ENCODE measurements at regions not wholly inside any gene's neighbourhood (a gene's known extent, or its start where the extent isn't known, plus 50 kb on each side); places are given as distances from the start of the nearest gene placed in this dataset.
"Not testable (repeated sequence)": the region's sequence is repeated elsewhere in the genome, so short reads cannot be mapped to it uniquely, and the experiment has no call there.

DNA sequence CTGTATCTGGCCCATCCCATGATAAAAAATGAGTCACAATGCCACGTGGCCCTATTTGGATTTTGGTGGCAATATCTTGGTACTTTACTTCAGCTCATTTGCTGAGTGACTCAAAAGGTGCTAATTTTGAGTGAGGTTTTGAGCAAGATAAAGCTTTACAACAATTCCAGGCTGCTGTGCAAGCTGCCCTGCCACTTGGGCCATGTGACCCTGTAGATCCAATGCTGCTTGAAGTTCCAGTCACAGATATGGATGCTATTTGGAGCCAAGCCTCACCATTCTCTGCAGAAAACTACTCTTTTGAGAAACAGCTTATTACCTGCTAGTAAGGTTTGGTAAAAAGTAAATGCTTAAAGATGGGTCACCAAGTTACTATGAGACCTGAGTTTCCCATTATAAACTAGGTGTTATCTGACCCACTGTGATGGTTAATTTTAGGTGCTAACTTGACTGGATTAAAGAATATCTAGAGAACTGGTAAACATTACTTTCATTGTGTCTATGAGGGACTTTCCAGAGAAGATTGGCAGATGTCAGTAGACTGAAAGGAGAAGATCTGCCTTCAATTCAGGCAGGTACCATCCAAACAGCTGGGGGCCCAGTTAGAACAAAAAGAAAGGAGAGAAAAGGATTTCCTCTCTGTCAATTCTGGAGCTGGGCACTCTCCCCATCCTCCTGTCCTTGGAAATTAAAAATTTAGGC, 1083.9 kb downstream of the DIPK2A start:
- no peak for DNase-seq (ENCODE audit: low spot score in 2 of 2)
- no peaks in the 10 kb centered on the region for H3K36me3 Mint-ChIP-seq
- H3K9me3 Mint-ChIP-seq: peaks cover 7 to 11% of the 10 kb centered on the region in 2 donors
- no peak overlapping the region for H3K27ac Mint-ChIP-seq
- ATAC-seq: no peak

DNA sequence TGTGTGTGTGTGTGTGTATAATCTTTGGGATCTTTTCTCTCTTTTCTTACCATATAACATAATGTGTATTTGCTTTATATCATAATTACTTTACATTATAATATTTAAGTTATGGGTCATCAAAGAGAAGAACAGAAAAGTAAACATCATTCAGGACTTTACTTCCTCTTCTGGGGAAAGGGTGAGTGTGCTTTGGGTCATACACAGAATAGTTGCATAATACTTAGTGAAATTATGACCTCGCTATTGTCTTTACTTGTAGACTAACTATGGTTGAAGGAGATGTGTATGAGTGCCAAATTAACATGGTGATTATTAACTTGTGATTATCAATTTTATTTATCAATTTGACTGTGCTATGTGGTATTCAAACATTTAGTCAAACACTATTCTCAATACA, 1086.9 kb downstream of the DIPK2A start:
- Mint-ChIP-seq H3K9me3 (peaks cover 11 to 23% of the 10 kb centered on the region in 2 donors), H3K27ac (no peak overlapping the region), H3K36me3 (peaks cover 0 to 6% of the 10 kb centered on the region in 2 donors)
- DNase-seq (ENCODE audit: low spot score in 2 of 2): no peak
- no peak for ATAC-seq

DNA sequence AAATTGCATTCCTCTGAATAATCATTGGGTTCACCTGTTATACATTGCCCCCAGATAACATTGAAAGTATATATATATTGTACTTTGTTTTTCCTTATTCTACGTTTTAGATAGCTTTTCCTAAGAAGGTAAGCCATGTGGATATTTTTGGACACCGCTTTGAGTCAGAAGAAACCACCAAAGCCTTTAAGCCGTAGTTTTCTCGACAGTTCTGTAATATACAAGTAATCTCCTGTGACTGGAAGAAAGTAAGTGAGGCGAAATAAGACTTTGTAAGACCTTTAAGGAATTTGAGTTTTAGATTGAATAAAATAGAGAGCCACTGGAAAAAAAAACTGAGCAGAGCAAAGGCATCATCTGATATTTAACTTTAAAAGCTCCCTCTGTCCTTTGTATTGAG, 1092.0 kb downstream of the DIPK2A start:
- DNase-seq (ENCODE audit: low spot score in 2 of 2) (no peak), ATAC-seq (no peak)
- Mint-ChIP-seq H3K36me3 (peaks cover 0 to 15% of the 10 kb centered on the region in 2 donors), H3K27ac (no peak overlapping the region), H3K9me3 (peaks cover 11 to 12% of the 10 kb centered on the region in 2 donors)

DNA sequence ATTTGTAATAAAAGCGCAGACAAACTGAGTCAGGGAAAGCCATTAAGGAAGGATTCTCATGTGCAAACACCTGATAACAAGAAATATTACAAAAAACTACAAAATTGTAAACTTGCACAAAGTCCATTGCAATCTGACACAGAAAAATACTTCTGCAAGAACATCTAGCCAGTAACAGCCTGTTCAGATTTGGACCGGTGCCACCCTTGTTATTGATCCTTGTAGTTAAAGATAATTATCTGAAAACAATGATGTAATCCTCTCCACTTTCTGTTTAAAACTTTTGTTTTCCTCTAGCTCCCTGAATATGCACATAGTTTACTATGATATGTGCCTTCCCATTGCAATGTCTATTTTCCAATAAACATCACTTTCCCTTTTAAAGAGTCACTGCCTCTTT, 1090.2 kb downstream of the PLOD2 start:
- Mint-ChIP-seq H3K27ac (no peak overlapping the region), H3K36me3 (no peaks in the 10 kb centered on the region), H3K9me3 (peaks cover 6 to 7% of the 10 kb centered on the region in 2 donors)
- DNase-seq (ENCODE audit: low spot score in 2 of 2) (no peak), ATAC-seq (no peak)

DNA sequence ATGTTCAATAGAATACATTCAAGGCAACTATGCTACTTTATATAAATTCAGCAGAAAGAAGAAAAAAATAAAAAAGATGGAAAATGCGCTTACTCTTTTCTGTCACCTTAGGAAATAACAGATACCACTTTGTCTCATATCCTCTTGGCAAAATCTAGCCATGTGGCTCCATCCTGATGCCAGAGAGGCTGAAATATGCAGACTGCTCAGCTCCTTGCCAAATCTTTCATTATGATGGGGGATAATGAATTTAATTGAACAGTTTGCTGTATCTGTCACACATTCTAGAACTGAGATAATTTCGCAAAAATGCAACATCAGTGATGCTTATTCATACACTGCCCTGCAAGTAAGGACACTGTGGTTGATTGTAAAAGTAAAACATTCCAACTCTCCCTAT, 1081.5 kb downstream of the PLOD2 start:
- DNase-seq (ENCODE audit: low spot score in 2 of 2) (no peak), ATAC-seq (no peak)
- Mint-ChIP-seq H3K27ac (no peak overlapping the region), H3K9me3 (no peaks in the 10 kb centered on the region), H3K36me3 (no peaks in the 10 kb centered on the region)

DNA sequence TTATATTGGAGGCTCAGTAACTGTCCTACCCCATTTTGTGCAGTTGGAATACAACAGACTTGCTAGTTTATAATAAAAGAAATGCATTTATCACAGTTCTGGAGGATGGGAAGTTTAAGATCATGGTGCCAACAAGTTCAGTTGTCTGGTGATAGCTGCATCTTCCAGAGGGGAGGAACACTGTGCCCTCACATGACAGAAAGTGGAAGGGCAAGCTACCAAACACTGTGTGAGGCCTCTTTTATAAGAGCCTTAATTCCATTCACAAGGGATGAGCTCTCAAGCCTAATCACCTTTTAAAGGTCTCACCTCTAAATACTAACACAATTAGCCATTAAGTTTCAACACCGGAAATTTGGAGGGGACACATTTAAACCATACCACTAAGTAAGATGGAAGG, 1073.9 kb downstream of the PLOD2 start:
- Mint-ChIP-seq H3K36me3 (no peaks in the 10 kb centered on the region), H3K9me3 (no peaks in the 10 kb centered on the region), H3K27ac (no peak overlapping the region)
- no peak for DNase-seq (ENCODE audit: low spot score in 2 of 2)
- no peak for ATAC-seq

DNA sequence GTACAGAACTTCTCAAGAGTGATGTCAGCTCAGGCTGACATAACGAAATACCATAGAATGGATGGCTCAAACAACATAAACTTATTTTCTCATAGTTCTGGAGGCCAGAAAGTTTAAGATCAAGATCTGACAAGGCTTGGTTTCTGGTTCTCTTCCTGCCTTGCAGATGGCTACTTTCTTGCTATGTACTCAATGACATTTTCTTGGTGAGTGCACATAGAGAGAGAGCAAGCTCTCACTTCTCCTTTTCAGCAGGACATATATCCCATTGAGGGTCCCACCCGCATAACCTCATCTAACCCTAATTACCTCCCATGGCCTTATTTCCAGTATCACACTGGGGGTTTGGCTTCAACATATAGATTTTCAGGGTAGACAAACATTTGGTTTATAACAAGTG, 1072.1 kb downstream of the PLOD2 start:
- Mint-ChIP-seq H3K27ac (no peak overlapping the region), H3K36me3 (no peaks in the 10 kb centered on the region), H3K9me3 (peaks cover 0 to 5% of the 10 kb centered on the region in 2 donors)
- ATAC-seq (no peak), DNase-seq (ENCODE audit: low spot score in 2 of 2) (no peak)

DNA sequence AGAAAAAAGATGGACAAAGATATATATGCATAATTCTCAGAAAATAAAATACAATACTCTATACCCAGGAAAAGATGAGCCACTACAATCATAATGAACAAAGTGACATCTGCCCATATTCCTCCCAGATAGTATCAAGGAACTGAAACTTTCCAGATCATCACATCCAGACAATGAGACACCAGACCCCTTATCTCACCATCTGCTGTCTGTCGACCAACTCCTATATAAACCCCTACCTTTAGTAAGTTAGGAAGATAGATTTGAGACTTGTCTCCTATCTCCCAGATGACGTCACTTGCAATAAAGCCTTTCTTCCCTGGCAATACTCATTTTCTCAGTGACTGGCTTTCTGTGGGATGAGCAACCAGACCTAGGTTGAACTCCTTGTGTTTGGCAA, 1071.6 kb downstream of the PLOD2 start:
- H3K9me3 Mint-ChIP-seq: peaks cover 0 to 5% of the 10 kb centered on the region in 2 donors
- H3K27ac Mint-ChIP-seq: no peak overlapping the region
- H3K36me3 Mint-ChIP-seq: no peaks in the 10 kb centered on the region

DNA sequence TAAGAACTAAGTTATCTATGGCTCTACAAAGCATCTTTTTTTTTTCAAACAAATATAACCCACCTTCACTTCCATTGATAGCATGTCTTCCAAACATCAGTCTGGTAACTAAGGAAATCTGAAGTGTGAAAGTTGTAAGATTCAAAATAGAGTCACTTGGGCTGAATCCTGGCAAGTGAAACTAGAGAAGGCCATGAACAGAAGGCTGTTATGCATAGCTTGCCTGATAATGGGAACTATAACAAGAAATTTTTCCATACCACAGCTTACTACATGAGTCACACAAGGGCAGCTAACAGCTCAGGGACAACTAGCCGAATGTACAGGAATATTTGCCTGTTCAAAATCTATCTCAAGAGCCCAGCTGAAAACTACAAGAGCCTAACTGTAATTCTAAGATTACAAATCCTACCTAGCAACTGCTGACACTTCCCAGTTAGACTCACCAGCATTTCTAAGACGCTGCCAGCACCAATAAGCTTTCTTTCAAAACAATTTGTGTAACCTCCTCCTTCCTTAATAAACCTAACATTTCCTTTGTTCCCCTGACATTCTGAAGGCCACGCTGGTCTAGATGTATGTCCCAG, 1066.5 kb downstream of the PLOD2 start:
- H3K27ac Mint-ChIP-seq: no peak overlapping the region
- no peaks in the 10 kb centered on the region for H3K36me3 Mint-ChIP-seq
- DNase-seq (ENCODE audit: low spot score in 2 of 2) (no peak), ATAC-seq (no peak)
- peaks cover 0 to 5% of the 10 kb centered on the region in 2 donors for H3K9me3 Mint-ChIP-seq

More for the DNA sequence above, 1071.6 kb downstream of the PLOD2 start:
- no peak for DNase-seq (ENCODE audit: low spot score in 2 of 2)
- no peak for ATAC-seq

DNA sequence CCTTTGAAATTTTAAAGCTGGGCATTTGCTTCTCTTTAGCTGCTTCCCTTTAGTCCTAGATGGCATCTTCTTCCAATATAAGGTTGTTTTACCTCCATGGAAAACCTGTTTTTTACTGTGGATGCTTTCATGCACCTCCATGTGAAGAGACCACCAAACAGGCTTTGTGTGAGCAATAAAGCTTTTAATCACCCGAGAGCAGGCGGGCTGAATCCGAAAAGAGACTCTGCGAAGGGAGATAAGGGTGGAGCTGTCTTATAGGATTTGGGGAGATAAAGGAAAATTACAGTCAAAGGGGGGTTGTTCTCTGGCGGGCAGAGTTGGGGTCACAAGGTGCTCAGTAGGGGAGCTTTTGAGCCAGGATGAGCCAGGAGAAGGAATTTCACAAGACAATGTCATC, 1049.8 kb downstream of the PLOD2 start:
- H3K9me3 Mint-ChIP-seq: peaks cover 16 to 20% of the 10 kb centered on the region in 2 donors
- not testable (repeated sequence) for ATAC-seq; DNase-seq (ENCODE audit: low spot score in 2 of 2); H3K36me3 Mint-ChIP-seq; H3K27ac Mint-ChIP-seq

DNA sequence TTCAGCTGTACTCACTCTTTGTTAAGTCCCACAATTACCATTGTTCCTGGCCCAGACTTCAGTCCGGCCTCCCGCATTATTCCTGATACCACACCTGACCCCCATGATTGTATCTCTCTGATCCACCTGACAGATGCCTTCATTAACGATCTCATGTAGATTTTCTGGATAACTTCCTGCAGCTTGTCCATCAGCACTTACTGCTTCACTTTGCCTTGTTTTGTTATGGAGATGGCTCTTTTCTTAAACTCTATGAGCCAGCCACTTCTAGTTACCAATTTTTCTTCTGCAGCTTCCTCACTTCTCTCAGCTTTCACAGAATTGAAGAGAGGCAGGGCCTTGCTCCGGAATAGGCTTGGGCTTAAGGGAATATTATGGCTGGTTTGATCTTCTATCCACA, 1044.2 kb downstream of the PLOD2 start:
- ATAC-seq (no peak), DNase-seq (ENCODE audit: low spot score in 2 of 2) (no peak)
- no peak overlapping the region for H3K27ac Mint-ChIP-seq
- no peaks in the 10 kb centered on the region for H3K36me3 Mint-ChIP-seq
- peaks cover 13 to 20% of the 10 kb centered on the region in 2 donors for H3K9me3 Mint-ChIP-seq

DNA sequence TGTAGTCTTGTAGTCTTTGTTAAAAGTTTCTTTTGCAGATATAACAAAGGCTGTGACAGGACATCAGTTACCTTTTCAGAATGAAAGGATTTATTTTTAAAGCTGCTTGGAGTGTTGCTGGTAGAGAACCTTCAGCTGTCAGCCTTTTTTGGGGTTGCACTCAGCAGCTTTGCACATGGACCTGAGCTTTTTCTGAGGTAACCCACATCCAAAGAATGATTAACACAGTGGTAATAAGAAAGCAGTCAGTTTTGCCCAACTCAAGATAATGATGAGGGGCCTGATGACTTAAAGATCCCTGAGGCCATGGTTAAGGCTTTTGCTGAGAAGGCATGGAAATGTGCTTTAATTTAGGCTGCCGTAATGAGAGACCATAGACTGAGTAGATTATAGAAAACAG, 1042.7 kb downstream of the PLOD2 start:
- Mint-ChIP-seq H3K36me3 (no peaks in the 10 kb centered on the region), H3K9me3 (peaks cover 13 to 20% of the 10 kb centered on the region in 2 donors), H3K27ac (no peak overlapping the region)
- ATAC-seq (no peak), DNase-seq (ENCODE audit: low spot score in 2 of 2) (no peak)

DNA sequence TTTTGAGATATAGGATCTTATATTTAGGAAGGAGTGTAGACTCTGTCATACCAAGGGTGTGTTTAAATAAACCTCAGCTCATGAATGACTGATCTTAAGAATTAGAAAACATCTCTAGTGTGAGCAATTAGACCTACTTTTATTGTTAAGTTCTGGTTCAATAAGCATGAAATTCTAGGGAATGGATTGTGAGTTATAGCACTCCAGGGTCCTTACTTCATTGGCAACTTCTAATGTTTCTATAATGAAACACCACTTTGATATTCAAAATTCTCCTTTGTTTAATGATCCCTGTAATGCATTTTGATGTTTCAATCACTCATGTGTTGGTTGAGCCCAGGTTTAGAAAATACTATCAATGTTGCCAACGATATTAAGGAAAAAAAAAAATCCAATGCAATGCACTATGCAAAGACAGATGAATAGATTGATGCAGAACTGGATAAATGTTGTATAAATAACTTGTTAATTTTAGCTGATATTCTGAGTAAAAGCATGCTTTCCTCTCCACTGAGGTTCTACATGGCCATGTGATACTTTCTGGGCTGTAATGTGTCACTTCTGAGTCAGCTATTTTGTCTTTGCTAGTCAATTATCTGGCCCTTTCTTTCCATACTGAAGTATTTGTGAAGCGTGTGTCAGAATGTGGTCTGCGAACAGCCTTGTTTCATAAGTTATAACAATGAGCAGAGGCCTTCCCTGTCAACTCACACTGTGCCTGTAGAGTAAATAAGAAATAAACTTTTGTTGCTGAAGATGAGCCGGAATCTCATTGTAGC, 1035.9 kb downstream of the PLOD2 start:
- no peak for DNase-seq (ENCODE audit: low spot score in 2 of 2)
- Mint-ChIP-seq H3K36me3 (no peaks in the 10 kb centered on the region), H3K27ac (no peak overlapping the region), H3K9me3 (no peaks in the 10 kb centered on the region)
- no peak for ATAC-seq

DNA sequence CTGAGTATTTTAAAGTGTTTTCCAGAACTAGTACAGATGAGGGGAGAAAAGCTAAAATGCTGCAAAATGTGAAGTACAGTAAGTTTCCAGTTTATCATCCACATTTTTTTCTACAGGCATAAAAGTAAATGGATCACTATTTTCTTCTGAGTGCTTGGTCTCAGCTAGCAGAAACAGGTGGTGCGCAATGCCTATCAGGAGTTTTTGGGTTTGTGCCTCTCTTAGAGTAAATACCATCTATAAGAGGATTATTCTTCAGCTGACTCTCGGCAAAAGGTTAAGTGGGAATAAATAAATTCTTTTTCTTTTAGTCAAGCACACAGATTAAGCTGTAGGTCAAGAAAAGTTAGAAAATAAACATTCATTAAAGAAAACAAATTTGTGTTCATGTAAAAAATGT, 1027.7 kb downstream of the PLOD2 start:
- H3K27ac Mint-ChIP-seq: no peak overlapping the region
- DNase-seq (ENCODE audit: low spot score in 2 of 2): no peak
- ATAC-seq: no peak
- H3K9me3 Mint-ChIP-seq: peaks cover 0 to 3% of the 10 kb centered on the region in 2 donors
- H3K36me3 Mint-ChIP-seq: no peaks in the 10 kb centered on the region

DNA sequence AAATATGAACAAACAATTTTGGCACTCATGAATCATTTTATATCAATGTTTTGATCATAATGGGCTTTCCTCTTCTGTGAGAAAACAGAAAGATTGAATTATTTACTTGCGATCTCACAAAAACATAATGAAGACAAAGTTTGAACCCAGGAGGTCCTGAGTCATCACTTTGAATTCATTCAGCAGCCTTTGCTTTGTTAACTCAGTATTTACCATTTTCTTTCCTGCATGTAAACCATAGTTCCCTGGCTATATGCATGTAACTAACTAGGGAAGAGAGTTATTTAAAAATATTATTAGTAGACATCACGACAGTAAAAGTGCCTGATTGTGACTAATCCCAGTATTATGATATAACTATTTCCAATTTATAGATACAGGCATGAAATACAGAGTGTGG, 1026.2 kb downstream of the PLOD2 start:
- H3K9me3 Mint-ChIP-seq: peaks cover 0 to 3% of the 10 kb centered on the region in 2 donors
- H3K36me3 Mint-ChIP-seq: no peaks in the 10 kb centered on the region
- no peak for DNase-seq (ENCODE audit: low spot score in 2 of 2)
- no peak for ATAC-seq
- H3K27ac Mint-ChIP-seq: no peak overlapping the region

DNA sequence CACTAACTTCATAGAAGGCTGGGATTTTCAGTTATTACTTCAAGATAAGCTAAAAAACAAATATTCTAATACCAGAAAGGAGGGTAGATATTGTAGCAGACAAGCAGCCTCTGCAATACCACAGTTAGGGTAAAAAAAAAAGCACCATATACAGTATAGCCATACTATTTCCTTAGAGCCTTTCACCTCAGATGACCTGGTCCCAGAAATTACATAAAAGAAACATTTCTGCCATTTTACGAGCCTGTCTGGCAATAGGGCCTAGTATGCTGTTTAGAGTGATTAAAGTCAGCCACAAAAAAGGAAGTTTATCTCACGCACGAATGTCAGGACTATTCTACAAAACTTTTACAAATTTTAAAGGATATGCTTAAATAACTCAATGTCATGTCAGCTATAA, 1016.6 kb downstream of the PLOD2 start:
- DNase-seq (ENCODE audit: low spot score in 2 of 2) (no peak), ATAC-seq (no peak)
- Mint-ChIP-seq H3K27ac (no peak overlapping the region), H3K36me3 (no peaks in the 10 kb centered on the region), H3K9me3 (peaks cover 6 to 7% of the 10 kb centered on the region in 2 donors)

DNA sequence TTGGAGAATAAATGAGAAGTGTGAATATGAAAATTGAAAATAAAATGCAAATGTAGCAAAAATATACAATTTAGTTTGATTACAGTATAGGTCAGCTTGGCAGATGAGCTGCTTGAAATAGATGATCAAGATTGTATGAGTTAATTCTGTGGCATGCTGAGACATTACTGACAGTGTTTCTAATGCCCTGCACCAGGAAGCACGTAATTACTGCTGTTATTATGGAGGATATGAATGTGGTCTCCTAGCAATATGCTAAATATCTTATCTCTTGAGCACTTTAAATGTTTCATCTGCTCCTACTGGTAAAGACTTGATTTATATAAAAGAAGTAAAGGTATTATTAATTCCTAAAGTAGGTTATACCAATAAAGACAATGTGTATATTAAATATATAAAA, 1015.5 kb downstream of the PLOD2 start:
- ATAC-seq (no peak), DNase-seq (ENCODE audit: low spot score in 2 of 2) (no peak)
- Mint-ChIP-seq H3K9me3 (peaks cover 7 to 11% of the 10 kb centered on the region in 2 donors), H3K27ac (no peak overlapping the region), H3K36me3 (no peaks in the 10 kb centered on the region)

Data from activated naive CD4-positive, alpha-beta T cell treated with anti-CD3 and anti-CD28 coated beads, Interleukin-2, amount 50 U/mL, for 72 hours (primary cell).